Psoas muscle (tissue), 7 donors: ENCODE measurements at regions not wholly inside any gene's neighbourhood (a gene's known extent, or its start where the extent isn't known, plus 50 kb on each side); places are given as distances from the start of the nearest gene placed in this dataset.

Experiments
- ATAC-seq, 4 donors: fragments of 200-7000 bp; cut with Tn5 transposase; one replicate each; pipeline ENCODE4 v1.9.1; 2020; ENCODE audit warnings: moderate library complexity in 3 of 4, mild to moderate bottlenecking in 2 of 4
- DNase-seq, 2 donors: peaks; one replicate each; pipeline ENCODE4 v3.0.0-alpha.2; 2020
- H3K27ac ChIP-seq: fragments of 200-600 bp; one replicate; pipeline ENCODE4 v1.8.0; 2022
- H3K27me3 ChIP-seq, 3 donors: fragments of 200-600 bp in 1 of 3; one replicate each; pipeline versions ENCODE4 v1.6.1 to v1.8.0; 2013 to 2022; ENCODE audit warnings: low read length in 2 of 3, mild to moderate bottlenecking in 2 of 3, moderate library complexity in 1 of 3; ENCODE audit not compliant: insufficient read depth in 3 of 3
- H3K36me3 ChIP-seq, 2 donors: fragments of 200-600 bp in 1 of 2; one replicate each; pipeline versions ENCODE4 v1.6.1 to v1.8.0; 2013 to 2022; ENCODE audit warnings: low read depth in 1 of 2, mild to moderate bottlenecking in 1 of 2, moderate library complexity in 1 of 2; ENCODE audit not compliant: insufficient read depth in 1 of 2
- H3K4me1 ChIP-seq: fragments of 200-600 bp; one replicate; pipeline ENCODE4 v1.8.0; 2022
- H3K4me3 ChIP-seq: fragments of 200-600 bp; one replicate; pipeline ENCODE4 v1.8.0; 2022; ENCODE audit warnings: mild to moderate bottlenecking
- H3K9me3 ChIP-seq: fragments of 200-600 bp; one replicate; pipeline ENCODE4 v1.8.0; 2022
- CTCF ChIP-seq: fragments of 200-600 bp; IDR thresholded peaks from one replicate; pipeline ENCODE4 v1.8.0; 2022; ENCODE audit warnings: antibody characterized with exemption
- WGBS, 3 donors: extraction: QIAGEN DNeasy Blood & Tissue Kit; methylation state at CpG; one replicate each; pipeline versions ENCODE4 v1.1.6 to v1.1.7; 2013; 5-methylcytosine and 5-hydroxymethylcytosine counted together
- intact Hi-C, 2 donors: fragments of 100-400 bp; cut with DNase I; formaldehyde crosslinking; loops; one replicate each; pipeline versions ENCODE4 v1.11.0 to v1.14.2; 2022
- donor health status: healthy with polysubstance abuse.
- donor health status: DM: no; HTN: no; CAD: no; lungs with moderate emphysema.
- donor health status: Bipolar disorder and iron deficiency.
- donor health status: healthy.
- donor health status: DM: yes; HTN: yes; CAD: no.
- donor health status: DM: no; HTN: no; CAD: no.
- donor health status: DM: yes; HTN: yes; CAD: no.

DNA sequence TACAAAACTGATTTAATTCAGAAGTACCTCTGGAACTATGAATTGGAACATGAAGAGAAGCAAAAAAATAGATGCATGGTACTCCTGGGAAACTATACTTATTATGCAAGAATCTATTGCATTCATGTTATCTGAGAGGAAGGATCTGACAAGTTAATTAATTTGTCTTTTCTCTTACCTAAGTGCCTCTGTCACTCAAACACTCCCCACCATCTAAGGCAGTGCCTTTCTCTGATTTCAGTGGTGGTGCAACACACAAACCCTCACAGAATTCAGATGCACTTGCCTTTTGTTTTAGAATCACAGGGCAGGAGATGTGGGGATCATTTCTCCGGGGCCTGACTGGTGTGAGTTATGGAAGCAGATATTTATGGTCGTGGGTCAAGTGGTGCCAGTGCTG lies 52.5 kb upstream of the C9orf72 start:
- H3K27me3 ChIP-seq: no peaks in the 10 kb centered on the region
- no peak for DNase-seq
- intact Hi-C loops: loop anchor here in 1 of 2 donors (10.0 kb wide), 1 partner anchor 49 kb away; no protein-coding TSS in a partner anchor
- H3K36me3 ChIP-seq: no peaks in the 10 kb centered on the region
- WGBS, 3 donors: 33 to 36% (median 34%) methylated on average over 2 of the region's 2 CpGs
- H3K27ac ChIP-seq: no peak overlapping the region
- H3K9me3 ChIP-seq: no peaks in the 10 kb centered on the region
- ATAC-seq: no peak
- no peaks in the 10 kb centered on the region for H3K4me1 ChIP-seq
- no peak overlapping the region for H3K4me3 ChIP-seq
- TF ChIP-seq CTCF: no peak

- no peak for TF ChIP-seq CTCF
- intact Hi-C loops: loop anchor here in 1 of 2 donors (10.0 kb wide), 1 partner anchor 48 kb away; no protein-coding TSS in a partner anchor
- no peak for DNase-seq
- Histone ChIP-seq H3K4me1 (no peaks in the 10 kb centered on the region), H3K4me3 (no peak overlapping the region), H3K27ac (no peak overlapping the region), H3K27me3 (no peaks in the 10 kb centered on the region), H3K9me3 (no peaks in the 10 kb centered on the region), H3K36me3 (no peaks in the 10 kb centered on the region)
- WGBS, 3 donors: 41 to 46% (median 44%) methylated on average over 8 of the region's 8 CpGs
- no peak for ATAC-seq
These were observed 53.2 kb upstream of the C9orf72 start for GRCh38 chr9:27626244-27627187.

DNA sequence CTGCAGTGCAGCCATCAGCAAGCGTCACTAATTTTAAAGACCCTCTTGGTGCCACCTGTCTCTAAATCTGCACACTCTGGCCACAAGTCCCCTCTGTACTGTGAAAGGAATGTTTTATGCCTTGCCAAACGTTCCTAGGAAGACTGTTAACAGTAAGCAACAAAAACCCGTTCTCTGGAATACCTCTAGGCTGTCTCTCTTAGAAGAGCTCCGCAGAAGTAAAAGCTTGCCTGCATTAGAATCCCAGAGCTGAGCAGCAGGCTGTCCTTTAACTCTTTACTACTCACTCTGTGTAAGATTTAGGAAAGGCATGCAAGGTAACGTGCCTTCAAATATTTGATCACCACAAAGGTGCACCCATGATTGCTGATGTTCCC lies 53.9 kb upstream of the C9orf72 start:
- 22 to 26% (median 24%) methylated on average over 5 of the region's 5 CpGs for WGBS, 3 donors
- intact Hi-C loops: loop anchor here in 1 of 2 donors (10.0 kb wide), 1 partner anchor 48 kb away; no protein-coding TSS in a partner anchor
- Histone ChIP-seq H3K4me3 (no peak overlapping the region), H3K36me3 (no peaks in the 10 kb centered on the region), H3K4me1 (no peaks in the 10 kb centered on the region), H3K27me3 (no peaks in the 10 kb centered on the region), H3K27ac (no peak overlapping the region), H3K9me3 (no peaks in the 10 kb centered on the region)
- no peak for TF ChIP-seq CTCF
- DNase-seq (no peak), ATAC-seq (no peak)

DNA sequence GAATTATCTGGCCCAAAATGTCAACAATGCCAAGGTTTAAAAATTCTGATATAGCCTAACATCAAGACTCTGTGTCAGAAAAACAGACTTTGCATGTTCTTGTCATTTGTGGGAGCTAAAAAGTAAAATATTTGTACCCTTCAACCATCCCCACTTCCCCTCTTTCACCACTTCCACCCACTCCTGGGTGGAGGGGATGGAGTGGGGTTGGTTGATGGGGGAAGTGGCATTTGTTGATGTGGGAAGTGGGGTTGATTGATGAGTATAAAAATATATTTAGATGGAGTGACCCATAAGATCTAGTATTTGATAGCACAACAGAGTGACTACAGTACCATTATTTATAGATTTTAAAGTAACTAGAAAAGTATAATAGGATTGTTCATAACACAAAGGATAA lies 55.0 kb upstream of the C9orf72 start:
- ATAC-seq (no peak), DNase-seq (no peak)
- no peak overlapping the region for H3K27ac ChIP-seq
- H3K27me3 ChIP-seq: no peaks in the 10 kb centered on the region
- intact Hi-C loops: loop anchor here in 1 of 2 donors (10.0 kb wide), 1 partner anchor 46 kb away; no protein-coding TSS in a partner anchor
- no peak overlapping the region for H3K4me3 ChIP-seq
- no peak for TF ChIP-seq CTCF
- no peaks in the 10 kb centered on the region for H3K36me3 ChIP-seq
- no peaks in the 10 kb centered on the region for H3K4me1 ChIP-seq
- no peaks in the 10 kb centered on the region for H3K9me3 ChIP-seq
